ENCODE measurements at regions not wholly inside any gene's neighbourhood (a gene's known extent, or its start where the extent isn't known, plus 50 kb on each side); places are given as distances from the start of the nearest gene placed in this dataset.

GRCh38 chr3:76631251-76631650 is 408.6 kb upstream of the ROBO2 start:
- Histone ChIP-seq H3K27me3 (replicated peaks in 1 of 4; ENCODE audit: control extremely low read depth in 1 of 4, control insufficient read depth in 3 of 4, insufficient read depth in 4 of 4, low read length in 3 of 4) (no peaks in the 10 kb centered on the region), H3K9me3 (ENCODE audit: control extremely low read depth in 1 of 3, control insufficient read depth in 2 of 3, insufficient read depth in 1 of 3, low read length in 2 of 3) (no peaks in the 10 kb centered on the region), H3K9ac (ENCODE audit: low read length) (no peak overlapping the region), H3K4me3 (ENCODE audit: control extremely low read depth in 1 of 5, extremely low read depth in 1 of 5, insufficient read depth in 1 of 5, low read depth in 2 of 5, low read length in 4 of 5) (no peak overlapping the region), H2AFZ (ENCODE audit: insufficient read depth, low read depth, low read length, poor library complexity, severe bottlenecking) (no peak overlapping the region), H4K20me1 (ENCODE audit: control insufficient read depth, insufficient read depth, low read length, poor library complexity, severe bottlenecking) (no peaks in the 10 kb centered on the region), H3K36me3 (replicated peaks in 1 of 2; ENCODE audit: control extremely low read depth in 1 of 2, control insufficient read depth in 1 of 2, extremely low read depth in 1 of 2, insufficient read depth in 2 of 2, low read length in 1 of 2) (no peaks in the 10 kb centered on the region), H3K27ac (ENCODE audit: low read length in 2 of 2) (no peak overlapping the region), H3K4me2 (replicated peaks; ENCODE audit: low read depth, low read length, poor library complexity, severe bottlenecking) (no peak overlapping the region), H3K4me1 (ENCODE audit: control insufficient read depth in 2 of 2, insufficient read depth in 2 of 2, low read length in 2 of 2) (no peaks in the 10 kb centered on the region), H3K79me2 (ENCODE audit: control insufficient read depth, insufficient read depth, low read length) (no peaks in the 10 kb centered on the region)
- DNase-seq, result no peak
- peaks cover 3% of the 10 kb centered on the region for H3K9me3 Mint-ChIP-seq (ENCODE audit: insufficient read depth)
- no peak overlapping the region for H3K4me3 Mint-ChIP-seq
- intact Hi-C loops (cut with micrococcal nuclease), result no loop called here
- CTCF ChIA-PET, result no interaction called here
- H3K4me1 Mint-ChIP-seq, result no peaks in the 10 kb centered on the region
- POLR2A ChIA-PET, result no interaction called here
- no peak overlapping the region for H3K27ac Mint-ChIP-seq
- 100% methylated on average over 2 of the region's 4 CpGs for WGBS (ENCODE audit: insufficient coverage)
- TF ChIP-seq EZH2 (IDR thresholded peaks at IDR 0.05; ENCODE audit: borderline replicate concordance, insufficient read depth, low read depth, low read length, poor library complexity, severe bottlenecking), result no peak
- no peak for TF ChIP-seq CTCF (IDR thresholded peaks at IDR 0.05)
- no peaks in the 10 kb centered on the region for H3K27me3 Mint-ChIP-seq
- no peak for ATAC-seq (ENCODE audit: low read depth)

- H3K4me1 Mint-ChIP-seq, result no peaks in the 10 kb centered on the region
- Histone ChIP-seq H3K27me3 (replicated peaks in 1 of 4; ENCODE audit: control extremely low read depth in 1 of 4, control insufficient read depth in 3 of 4, insufficient read depth in 4 of 4, low read length in 3 of 4) (no peaks in the 10 kb centered on the region), H2AFZ (ENCODE audit: insufficient read depth, low read depth, low read length, poor library complexity, severe bottlenecking) (no peak overlapping the region), H3K4me3 (ENCODE audit: control extremely low read depth in 1 of 5, extremely low read depth in 1 of 5, insufficient read depth in 1 of 5, low read depth in 2 of 5, low read length in 4 of 5) (no peak overlapping the region), H3K9ac (ENCODE audit: low read length) (no peak overlapping the region), H3K79me2 (ENCODE audit: control insufficient read depth, insufficient read depth, low read length) (no peaks in the 10 kb centered on the region), H3K27ac (ENCODE audit: low read length in 2 of 2) (no peak overlapping the region), H3K36me3 (replicated peaks in 1 of 2; ENCODE audit: control extremely low read depth in 1 of 2, control insufficient read depth in 1 of 2, extremely low read depth in 1 of 2, insufficient read depth in 2 of 2, low read length in 1 of 2) (no peaks in the 10 kb centered on the region), H4K20me1 (ENCODE audit: control insufficient read depth, insufficient read depth, low read length, poor library complexity, severe bottlenecking) (no peaks in the 10 kb centered on the region), H3K4me2 (replicated peaks; ENCODE audit: low read depth, low read length, poor library complexity, severe bottlenecking) (no peak overlapping the region), H3K4me1 (ENCODE audit: control insufficient read depth in 2 of 2, insufficient read depth in 2 of 2, low read length in 2 of 2) (no peaks in the 10 kb centered on the region), H3K9me3 (ENCODE audit: control extremely low read depth in 1 of 3, control insufficient read depth in 2 of 3, insufficient read depth in 1 of 3, low read length in 2 of 3) (no peaks in the 10 kb centered on the region)
- intact Hi-C loops (cut with micrococcal nuclease), result no loop called here
- DNase-seq (no peak), ATAC-seq (ENCODE audit: low read depth) (no peak)
- H3K4me3 Mint-ChIP-seq, result no peak overlapping the region
- no peaks in the 10 kb centered on the region for H3K27me3 Mint-ChIP-seq
- no peak overlapping the region for H3K27ac Mint-ChIP-seq
- TF ChIP-seq EZH2 (IDR thresholded peaks at IDR 0.05; ENCODE audit: borderline replicate concordance, insufficient read depth, low read depth, low read length, poor library complexity, severe bottlenecking) (no peak), CTCF (IDR thresholded peaks at IDR 0.05) (no peak)
- CTCF ChIA-PET, result no interaction called here
- POLR2A ChIA-PET, result no interaction called here
- no peaks in the 10 kb centered on the region for H3K9me3 Mint-ChIP-seq (ENCODE audit: insufficient read depth)
These were observed 401.9 kb upstream of the ROBO2 start for GRCh38 chr3:76638006-76638405.
